ENCODE measurements at regions not wholly inside any gene's neighbourhood (a gene's known extent, or its start where the extent isn't known, plus 50 kb on each side); places are given as distances from the start of the nearest gene placed in this dataset.

GRCh38 chr13:72534951-72535640 is 192.3 kb downstream of the MZT1 start:
- peaks cover 0 to 10% (median 7%) of the 10 kb centered on the region in 3 donors for H3K4me1 ChIP-seq (ENCODE audit: control insufficient read depth in 2 of 3, insufficient read depth in 2 of 3, low read depth in 1 of 3, low read length in 3 of 3)
- H3K4me3 ChIP-seq (ENCODE audit: low read length in 3 of 3), result no peak overlapping the region
- DNase-seq (no peak), FAIRE-seq (no peak)
- no peaks in the 10 kb centered on the region for H3K27me3 ChIP-seq (ENCODE audit: control insufficient read depth, insufficient read depth, low read length)
- H3K9me3 ChIP-seq (ENCODE audit: control insufficient read depth in 2 of 3, insufficient read depth in 1 of 3, low read length in 3 of 3), result no peaks in the 10 kb centered on the region
- no peak overlapping the region for H3K27ac ChIP-seq (ENCODE audit: low read depth in 2 of 2, low read length in 2 of 2)
- intact Hi-C loops (cut with DNase I), result no loop called here
- TF ChIP-seq CTCF (IDR thresholded peaks at IDR 0.05; ENCODE audit: borderline replicate concordance, extremely low read depth, insufficient read depth), result no peak
- H3K36me3 ChIP-seq (ENCODE audit: control insufficient read depth in 2 of 3, insufficient read depth in 3 of 3, low read length in 3 of 3), result no peaks in the 10 kb centered on the region
- no peak overlapping the region for H3K9ac ChIP-seq (ENCODE audit: low read length in 3 of 3)

- DNase-seq, result no peak
- FAIRE-seq, result no peak
- TF ChIP-seq CTCF (IDR thresholded peaks at IDR 0.05; ENCODE audit: borderline replicate concordance, extremely low read depth, insufficient read depth), result no peak
- Histone ChIP-seq H3K4me1 (ENCODE audit: control insufficient read depth in 2 of 3, insufficient read depth in 2 of 3, low read depth in 1 of 3, low read length in 3 of 3) (no peaks in the 10 kb centered on the region), H3K27me3 (ENCODE audit: control insufficient read depth, insufficient read depth, low read length) (no peaks in the 10 kb centered on the region), H3K27ac (ENCODE audit: low read depth in 2 of 2, low read length in 2 of 2) (no peak overlapping the region), H3K36me3 (ENCODE audit: control insufficient read depth in 2 of 3, insufficient read depth in 3 of 3, low read length in 3 of 3) (no peaks in the 10 kb centered on the region), H3K9me3 (ENCODE audit: control insufficient read depth in 2 of 3, insufficient read depth in 1 of 3, low read length in 3 of 3) (no peaks in the 10 kb centered on the region), H3K4me3 (ENCODE audit: low read length in 3 of 3) (no peak overlapping the region), H3K9ac (ENCODE audit: low read length in 3 of 3) (no peak overlapping the region)
- intact Hi-C loops (cut with DNase I), result no loop called here
Observed at GRCh38 chr13:72530471-72530870, 197.0 kb downstream of the MZT1 start.

- H3K27me3 ChIP-seq (ENCODE audit: control insufficient read depth, insufficient read depth, low read length), result no peaks in the 10 kb centered on the region
- no peak for TF ChIP-seq CTCF (IDR thresholded peaks at IDR 0.05; ENCODE audit: borderline replicate concordance, extremely low read depth, insufficient read depth)
- H3K4me3 ChIP-seq (ENCODE audit: low read length in 3 of 3), result no peak overlapping the region
- H3K9ac ChIP-seq (ENCODE audit: low read length in 3 of 3), result no peak overlapping the region
- H3K36me3 ChIP-seq (ENCODE audit: control insufficient read depth in 2 of 3, insufficient read depth in 3 of 3, low read length in 3 of 3), result no peaks in the 10 kb centered on the region
- intact Hi-C loops (cut with DNase I), result no loop called here
- no peak overlapping the region for H3K27ac ChIP-seq (ENCODE audit: low read depth in 2 of 2, low read length in 2 of 2)
- DNase-seq (no peak), FAIRE-seq (no peak)
- H3K9me3 ChIP-seq (ENCODE audit: control insufficient read depth in 2 of 3, insufficient read depth in 1 of 3, low read length in 3 of 3), result no peaks in the 10 kb centered on the region
- no peaks in the 10 kb centered on the region for H3K4me1 ChIP-seq (ENCODE audit: control insufficient read depth in 2 of 3, insufficient read depth in 2 of 3, low read depth in 1 of 3, low read length in 3 of 3)
Observed at GRCh38 chr13:72527333-72527732, 200.1 kb downstream of the MZT1 start.

GRCh38 chr13:72523593-72523992 is 203.8 kb downstream of the MZT1 start:
- no peak for FAIRE-seq
- intact Hi-C loops (cut with DNase I), result no loop called here

More at GRCh38 chr13:72523593-72523992, 203.8 kb downstream of the MZT1 start:
- no peak for TF ChIP-seq CTCF (IDR thresholded peaks at IDR 0.05; ENCODE audit: borderline replicate concordance, extremely low read depth, insufficient read depth)
- Histone ChIP-seq H3K27ac (ENCODE audit: low read depth in 2 of 2, low read length in 2 of 2) (no peak overlapping the region), H3K4me1 (ENCODE audit: control insufficient read depth in 2 of 3, insufficient read depth in 2 of 3, low read depth in 1 of 3, low read length in 3 of 3) (no peaks in the 10 kb centered on the region), H3K27me3 (ENCODE audit: control insufficient read depth, insufficient read depth, low read length) (no peaks in the 10 kb centered on the region), H3K9me3 (ENCODE audit: control insufficient read depth in 2 of 3, insufficient read depth in 1 of 3, low read length in 3 of 3) (no peaks in the 10 kb centered on the region), H3K36me3 (ENCODE audit: control insufficient read depth in 2 of 3, insufficient read depth in 3 of 3, low read length in 3 of 3) (no peaks in the 10 kb centered on the region), H3K9ac (ENCODE audit: low read length in 3 of 3) (no peak overlapping the region), H3K4me3 (ENCODE audit: low read length in 3 of 3) (no peak overlapping the region)
- DNase-seq, result no peak

Data from kidney (tissue), 13 donors.